Suppressor macrophage treated with lipopolysaccharide for 4 hours (primary cell): ENCODE measurements at regions not wholly inside any gene's neighbourhood (a gene's known extent, or its start where the extent isn't known, plus 50 kb on each side); places are given as distances from the start of the nearest gene placed in this dataset.

Experiments
- DNase-seq: peaks from one replicate; pipeline ENCODE4 v3.0.0-alpha.2; 2020

- no peak for DNase-seq
Measured at GRCh38 chr14:31944256-31945073, 132.6 kb upstream of the ARHGAP5 start.

- DNase-seq: no peak
Measured at GRCh38 chr14:31945074-31945613, 132.0 kb upstream of the ARHGAP5 start.

- DNase-seq: no peak
Measured at GRCh38 chr14:31945701-31946100, 131.4 kb upstream of the ARHGAP5 start.

GRCh38 chr14:31947076-31947475 is 130.0 kb upstream of the ARHGAP5 start:
- peak; percentile 17 for DNase-seq

GRCh38 chr14:31947680-31948595 is 129.2 kb upstream of the ARHGAP5 start:
- no peak for DNase-seq

GRCh38 chr14:31949709-31950108 is 127.4 kb upstream of the ARHGAP5 start:
- no peak for DNase-seq

GRCh38 chr14:31950331-31950730 is 126.8 kb upstream of the ARHGAP5 start:
- no peak for DNase-seq

GRCh38 chr14:31950764-31951637 is 126.1 kb upstream of the ARHGAP5 start:
- no peak for DNase-seq

GRCh38 chr14:31951638-31951964 is 125.5 kb upstream of the ARHGAP5 start:
- DNase-seq: no peak

GRCh38 chr14:31952573-31952972 is 124.5 kb upstream of the ARHGAP5 start:
- DNase-seq: no peak

- no peak for DNase-seq
Measured at GRCh38 chr14:31953210-31953609, 123.9 kb upstream of the ARHGAP5 start.

GRCh38 chr14:31954991-31955390 is 122.1 kb upstream of the ARHGAP5 start:
- DNase-seq: peak; percentile 22

- peak; percentile 53 for DNase-seq
Measured at GRCh38 chr14:31955936-31956579, 121.0 kb upstream of the ARHGAP5 start.

- DNase-seq: no peak
Measured at GRCh38 chr14:31957565-31957964, 119.5 kb upstream of the ARHGAP5 start.

GRCh38 chr14:31960039-31960438 is 117.1 kb upstream of the ARHGAP5 start:
- DNase-seq: no peak

- DNase-seq: no peak
Measured at GRCh38 chr14:31961896-31962295, 115.2 kb upstream of the ARHGAP5 start.

- no peak for DNase-seq
Measured at GRCh38 chr14:31962920-31963319, 114.2 kb upstream of the ARHGAP5 start.

- DNase-seq: no peak
Measured at GRCh38 chr14:31963587-31963986, 113.5 kb upstream of the ARHGAP5 start.

- DNase-seq: no peak
Measured at GRCh38 chr14:31964490-31964889, 112.6 kb upstream of the ARHGAP5 start.

- DNase-seq: no peak
Measured at GRCh38 chr14:31965071-31965734, 111.9 kb upstream of the ARHGAP5 start.

GRCh38 chr14:31965735-31966598 is 111.1 kb upstream of the ARHGAP5 start:
- DNase-seq: no peak
